ENCODE measurements at regions not wholly inside any gene's neighbourhood (a gene's known extent, or its start where the extent isn't known, plus 50 kb on each side); places are given as distances from the start of the nearest gene placed in this dataset.

GRCh38 chr2:181398000-181398399 lies 59.2 kb upstream of the ITGA4 start:
- H3K4me3 Mint-ChIP-seq = no peak overlapping the region
- no peaks in the 10 kb centered on the region for H3K36me3 ChIP-seq (ENCODE audit: control insufficient read depth, insufficient read depth, low read length)
- intact Hi-C loops (cut with micrococcal nuclease) = no loop called here
- H3K27ac ChIP-seq (ENCODE audit: low read length) = no peak overlapping the region
- H3K4me3 ChIP-seq (ENCODE audit: low read length) = no peak overlapping the region
- no peaks in the 10 kb centered on the region for H3K27me3 ChIP-seq (ENCODE audit: control insufficient read depth, insufficient read depth, low read length)
- no CpG with 5 or more reads among the region's 1 CpG for WGBS (ENCODE audit: insufficient coverage)
- H3K9me3 Mint-ChIP-seq = no peaks in the 10 kb centered on the region
- ATAC-seq (no peak), DNase-seq (no peak)
- H3K36me3 Mint-ChIP-seq = no peaks in the 10 kb centered on the region
- H3K27ac Mint-ChIP-seq = no peak overlapping the region
- H3K9me3 ChIP-seq (ENCODE audit: control insufficient read depth, insufficient read depth, low read length) = no peaks in the 10 kb centered on the region
- H3K4me1 Mint-ChIP-seq = peaks cover 30 to 39% of the 10 kb centered on the region in 2 donors
- H3K4me1 ChIP-seq (ENCODE audit: control insufficient read depth, insufficient read depth, low read length) = peaks cover 8% of the 10 kb centered on the region
- no peak for TF ChIP-seq CTCF (IDR thresholded peaks at IDR 0.05)
- H3K27me3 Mint-ChIP-seq (ENCODE audit: low read depth in 2 of 2) = no peaks in the 10 kb centered on the region

- intact Hi-C loops (cut with micrococcal nuclease) = no loop called here
Observed at GRCh38 chr2:181399027-181399426, 58.2 kb upstream of the ITGA4 start.

GRCh38 chr2:181404472-181404871 lies 52.7 kb upstream of the ITGA4 start:
- Mint-ChIP-seq H3K36me3 (no peaks in the 10 kb centered on the region), H3K4me3 (no peak overlapping the region), H3K27ac (no peak overlapping the region), H3K4me1 (peaks cover 9 to 12% of the 10 kb centered on the region in 2 donors), H3K27me3 (ENCODE audit: low read depth in 2 of 2) (no peaks in the 10 kb centered on the region), H3K9me3 (no peaks in the 10 kb centered on the region)
- Histone ChIP-seq H3K9me3 (ENCODE audit: control insufficient read depth, insufficient read depth, low read length) (no peaks in the 10 kb centered on the region), H3K4me3 (ENCODE audit: low read length) (no peak overlapping the region), H3K27ac (ENCODE audit: low read length) (no peak overlapping the region), H3K4me1 (ENCODE audit: control insufficient read depth, insufficient read depth, low read length) (no peaks in the 10 kb centered on the region), H3K36me3 (ENCODE audit: control insufficient read depth, insufficient read depth, low read length) (no peaks in the 10 kb centered on the region), H3K27me3 (ENCODE audit: control insufficient read depth, insufficient read depth, low read length) (no peaks in the 10 kb centered on the region)
- ATAC-seq (no peak), DNase-seq (no peak)
- TF ChIP-seq CTCF (IDR thresholded peaks at IDR 0.05) = no peak
- WGBS (ENCODE audit: insufficient coverage) = no CpG with 5 or more reads among the region's 1 CpG
- intact Hi-C loops (cut with micrococcal nuclease) = no loop called here

More at GRCh38 chr2:181399027-181399426, 58.2 kb upstream of the ITGA4 start:
- H3K4me1 ChIP-seq (ENCODE audit: control insufficient read depth, insufficient read depth, low read length) = peaks cover 3% of the 10 kb centered on the region
- no peak for TF ChIP-seq CTCF (IDR thresholded peaks at IDR 0.05)
- WGBS (ENCODE audit: insufficient coverage) = 66% methylated on average over 3 of the region's 4 CpGs
- H3K36me3 ChIP-seq (ENCODE audit: control insufficient read depth, insufficient read depth, low read length) = no peaks in the 10 kb centered on the region
- H3K4me3 ChIP-seq (ENCODE audit: low read length) = no peak overlapping the region
- no peak for DNase-seq
- H3K4me1 Mint-ChIP-seq = peaks cover 24 to 33% of the 10 kb centered on the region in 2 donors
- no peaks in the 10 kb centered on the region for H3K9me3 Mint-ChIP-seq
- H3K27me3 Mint-ChIP-seq (ENCODE audit: low read depth in 2 of 2) = no peaks in the 10 kb centered on the region
- no peak for ATAC-seq
- no peaks in the 10 kb centered on the region for H3K9me3 ChIP-seq (ENCODE audit: control insufficient read depth, insufficient read depth, low read length)
- H3K4me3 Mint-ChIP-seq = no peak overlapping the region
- no peak overlapping the region for H3K27ac Mint-ChIP-seq
- H3K27ac ChIP-seq (ENCODE audit: low read length) = no peak overlapping the region
- no peaks in the 10 kb centered on the region for H3K36me3 Mint-ChIP-seq
- no peaks in the 10 kb centered on the region for H3K27me3 ChIP-seq (ENCODE audit: control insufficient read depth, insufficient read depth, low read length)

- ATAC-seq = no peak
- 73% methylated on average over 3 of the region's 3 CpGs for WGBS (ENCODE audit: insufficient coverage)
- Histone ChIP-seq H3K4me3 (ENCODE audit: low read length) (no peak overlapping the region), H3K9me3 (ENCODE audit: control insufficient read depth, insufficient read depth, low read length) (no peaks in the 10 kb centered on the region), H3K27me3 (ENCODE audit: control insufficient read depth, insufficient read depth, low read length) (no peaks in the 10 kb centered on the region), H3K4me1 (ENCODE audit: control insufficient read depth, insufficient read depth, low read length) (peaks cover 11% of the 10 kb centered on the region), H3K36me3 (ENCODE audit: control insufficient read depth, insufficient read depth, low read length) (no peaks in the 10 kb centered on the region), H3K27ac (ENCODE audit: low read length) (no peak overlapping the region)
- H3K4me1 Mint-ChIP-seq = peaks cover 8 to 9% of the 10 kb centered on the region in 2 donors
- no peak for TF ChIP-seq CTCF (IDR thresholded peaks at IDR 0.05)
- no peak for DNase-seq
- no peak overlapping the region for H3K27ac Mint-ChIP-seq
- intact Hi-C loops (cut with micrococcal nuclease) = no loop called here
- H3K27me3 Mint-ChIP-seq (ENCODE audit: low read depth in 2 of 2) = no peaks in the 10 kb centered on the region
- H3K4me3 Mint-ChIP-seq = no peak overlapping the region
- no peaks in the 10 kb centered on the region for H3K9me3 Mint-ChIP-seq
- H3K36me3 Mint-ChIP-seq = peaks cover 1% of the 10 kb centered on the region
Observed at GRCh38 chr2:181407171-181407570, 50.0 kb upstream of the ITGA4 start.

Measured in natural killer cell (primary cell).